ENCODE measurements at regions not wholly inside any gene's neighbourhood (a gene's known extent, or its start where the extent isn't known, plus 50 kb on each side); places are given as distances from the start of the nearest gene placed in this dataset.

DNA sequence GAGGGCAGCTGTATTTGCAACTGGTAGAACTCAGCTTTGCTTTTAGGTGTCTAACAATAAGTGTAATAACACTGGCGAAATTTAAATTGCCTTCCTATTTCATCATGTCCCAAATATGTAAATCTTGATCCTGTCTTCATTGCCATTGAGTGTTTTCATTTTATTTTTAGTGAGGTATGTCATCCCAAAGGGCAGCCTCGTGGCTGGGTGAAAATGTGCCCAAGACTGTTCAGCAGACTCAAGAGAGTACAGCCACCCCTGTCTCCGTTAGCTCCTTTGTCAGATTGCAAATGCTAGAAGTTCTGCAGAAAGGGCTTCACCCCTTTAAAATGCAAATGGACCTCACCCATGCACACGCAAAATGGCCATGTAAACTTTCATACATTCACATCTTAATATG lies 278.8 kb downstream of the RND3 start:
- no peak for TF ChIP-seq CTCF (conservative IDR thresholded peaks at IDR 0.05 in 1 of 2, IDR thresholded peaks at IDR 0.05 in 1 of 2; ENCODE audit: low read depth in 1 of 2, low read length in 2 of 2)
- TF ChIP-seq EZH2 (IDR thresholded peaks at IDR 0.05; ENCODE audit: low read length, missing control alignments) = no peak

Data from fibroblast of lung (primary cell).